ENCODE measurements at regions not wholly inside any gene's neighbourhood (a gene's known extent, or its start where the extent isn't known, plus 50 kb on each side); places are given as distances from the start of the nearest gene placed in this dataset.

- TF ChIP-seq SP1 (IDR thresholded peaks at IDR 0.05; ENCODE audit: low read depth, low read length) (no peak), CTCF (IDR thresholded peaks at IDR 0.05 in 2 of 3, conservative IDR thresholded peaks at IDR 0.05 in 1 of 3; ENCODE audit: control insufficient read depth in 2 of 3, extremely low read depth in 1 of 3, insufficient read depth in 1 of 3, low read depth in 3 of 3, low read length in 3 of 3) (no peak), POLR2A (IDR thresholded peaks at IDR 0.05; ENCODE audit: low read depth, low read length) (no peak), CBFB (IDR thresholded peaks at IDR 0.05; ENCODE audit: low read depth) (no peak), CREB1 (IDR thresholded peaks at IDR 0.05; ENCODE audit: low read depth) (no peak), TARDBP (IDR thresholded peaks at IDR 0.05; ENCODE audit: borderline replicate concordance) (no peak), JUNB (IDR thresholded peaks at IDR 0.05) (no peak), REST (IDR thresholded peaks at IDR 0.05; ENCODE audit: low read depth, low read length) (no peak), MAX (IDR thresholded peaks at IDR 0.05; ENCODE audit: low read depth, low read length) (no peak)
- TF ChIP-seq, protein P1, sequence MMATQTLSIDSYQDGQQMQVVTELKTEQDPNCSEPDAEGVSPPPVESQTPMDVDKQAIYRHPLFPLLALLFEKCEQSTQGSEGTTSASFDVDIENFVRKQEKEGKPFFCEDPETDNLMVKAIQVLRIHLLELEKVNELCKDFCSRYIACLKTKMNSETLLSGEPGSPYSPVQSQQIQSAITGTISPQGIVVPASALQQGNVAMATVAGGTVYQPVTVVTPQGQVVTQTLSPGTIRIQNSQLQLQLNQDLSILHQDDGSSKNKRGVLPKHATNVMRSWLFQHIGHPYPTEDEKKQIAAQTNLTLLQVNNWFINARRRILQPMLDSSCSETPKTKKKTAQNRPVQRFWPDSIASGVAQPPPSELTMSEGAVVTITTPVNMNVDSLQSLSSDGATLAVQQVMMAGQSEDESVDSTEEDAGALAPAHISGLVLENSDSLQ (IDR thresholded peaks at IDR 0.05): no peak
- TF ChIP-seq, protein P2, sequence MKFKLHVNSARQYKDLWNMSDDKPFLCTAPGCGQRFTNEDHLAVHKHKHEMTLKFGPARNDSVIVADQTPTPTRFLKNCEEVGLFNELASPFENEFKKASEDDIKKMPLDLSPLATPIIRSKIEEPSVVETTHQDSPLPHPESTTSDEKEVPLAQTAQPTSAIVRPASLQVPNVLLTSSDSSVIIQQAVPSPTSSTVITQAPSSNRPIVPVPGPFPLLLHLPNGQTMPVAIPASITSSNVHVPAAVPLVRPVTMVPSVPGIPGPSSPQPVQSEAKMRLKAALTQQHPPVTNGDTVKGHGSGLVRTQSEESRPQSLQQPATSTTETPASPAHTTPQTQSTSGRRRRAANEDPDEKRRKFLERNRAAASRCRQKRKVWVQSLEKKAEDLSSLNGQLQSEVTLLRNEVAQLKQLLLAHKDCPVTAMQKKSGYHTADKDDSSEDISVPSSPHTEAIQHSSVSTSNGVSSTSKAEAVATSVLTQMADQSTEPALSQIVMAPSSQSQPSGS (IDR thresholded peaks at IDR 0.05; ENCODE audit: low read length): no peak
These were observed 2770.4 kb downstream of the PCDH9 start for GRCh38 chr13:64459778-64460177.
